Loucy (cell line): ENCODE measurements at regions not wholly inside any gene's neighbourhood (a gene's known extent, or its start where the extent isn't known, plus 50 kb on each side); places are given as distances from the start of the nearest gene placed in this dataset.

Experiments used
- CTCF ChIP-seq: fragments of 200-600 bp; sonication (generic); conservative IDR thresholded peaks from 2 replicates; pipeline ENCODE4 v1.5.1; 2014; ENCODE audit warnings: mild to moderate bottlenecking, antibody characterized with exemption, low read length
- EZH2phosphoT487 ChIP-seq: fragments of 200-600 bp; IDR thresholded peaks from 2 replicates; pipeline ENCODE4 v1.6.1; 2018; ENCODE audit warnings: antibody characterized with exemption, mild to moderate bottlenecking, moderate library complexity, borderline replicate concordance

GRCh38 chr4:44017422-44017739 lies 431.2 kb downstream of the KCTD8 start:
- TF ChIP-seq CTCF (no peak), EZH2phosphoT487 (no peak)
